Fibroblast of pulmonary artery (primary cell): ENCODE measurements at regions not wholly inside any gene's neighbourhood (a gene's known extent, or its start where the extent isn't known, plus 50 kb on each side); places are given as distances from the start of the nearest gene placed in this dataset.
A peak's percentile ranks its signal among the peaks of the same experiment; 100 is the strongest.

Experiments used
- DNase-seq: peaks from one replicate; pipeline ENCODE4 v3.0.0-alpha.2; 2010; ENCODE audit warnings: low read depth
- H3K4me3 ChIP-seq: replicated peaks from 2 replicates; pipeline ENCODE4 v1.5.1; 2011; ENCODE audit warnings: low read depth, mild to moderate bottlenecking, control low read depth, low read length, moderate library complexity
- CTCF ChIP-seq: IDR thresholded peaks from 2 replicates; pipeline ENCODE4 v1.5.1; 2011; ENCODE audit warnings: mild to moderate bottlenecking, control low read depth, low read length, inconsistent platforms; ENCODE audit errors: missing control alignments

GRCh38 chr6:80438772-80439171 lies 332.3 kb downstream of the BCKDHB start:
- TF ChIP-seq CTCF: no peak
- no peak overlapping the region for H3K4me3 ChIP-seq
- DNase-seq: peak; percentile 82

GRCh38 chr6:80437801-80438200 lies 331.3 kb downstream of the BCKDHB start:
- no peak for DNase-seq
- no peak overlapping the region for H3K4me3 ChIP-seq
- no peak for TF ChIP-seq CTCF

GRCh38 chr6:80437221-80437620 lies 330.8 kb downstream of the BCKDHB start:
- DNase-seq: peak; percentile 51
- no peak overlapping the region for H3K4me3 ChIP-seq
- no peak for TF ChIP-seq CTCF

- H3K4me3 ChIP-seq: no peak overlapping the region
- DNase-seq: no peak
- TF ChIP-seq CTCF: no peak
Observed at GRCh38 chr6:80436663-80437062, 330.2 kb downstream of the BCKDHB start.

- no peak for DNase-seq
- no peak for TF ChIP-seq CTCF
Observed at GRCh38 chr6:80435457-80435856, 329.0 kb downstream of the BCKDHB start.

GRCh38 chr6:80434691-80435350 lies 328.4 kb downstream of the BCKDHB start:
- no peak overlapping the region for H3K4me3 ChIP-seq
- no peak for DNase-seq
- TF ChIP-seq CTCF: no peak

More at GRCh38 chr6:80435457-80435856, 329.0 kb downstream of the BCKDHB start:
- no peak overlapping the region for H3K4me3 ChIP-seq

GRCh38 chr6:80433673-80434025 lies 327.2 kb downstream of the BCKDHB start:
- DNase-seq: no peak
- TF ChIP-seq CTCF: no peak
- H3K4me3 ChIP-seq: no peak overlapping the region
